DOHH2 (cell line): ENCODE measurements at regions not wholly inside any gene's neighbourhood (a gene's known extent, or its start where the extent isn't known, plus 50 kb on each side); places are given as distances from the start of the nearest gene placed in this dataset.

ENCODE experiments used
- H3F3A ChIP-seq: fragments of 200-600 bp; sonication (generic), shearing (Covaris generic); 2 replicates; pipeline ENCODE4 v1.6.0; 2016; ENCODE audit warnings: antibody characterized with exemption, mild to moderate bottlenecking; ENCODE audit not compliant: control insufficient read depth, insufficient read depth
- H3K27ac ChIP-seq: fragments of 200-600 bp; sonication (generic); 2 replicates; pipeline ENCODE4 v1.5.1; 2014; ENCODE audit warnings: low read depth, mild to moderate bottlenecking, low read length, moderate library complexity
- H3K27me3 ChIP-seq: fragments of 200-600 bp; sonication (generic); 2 replicates; pipeline ENCODE4 v1.6.1; 2014; ENCODE audit warnings: mild to moderate bottlenecking, low read length, mixed read lengths; ENCODE audit not compliant: control insufficient read depth
- H3K36me3 ChIP-seq: fragments of 200-600 bp; sonication (generic); 2 replicates; pipeline ENCODE4 v1.6.1; 2014; ENCODE audit warnings: mild to moderate bottlenecking, low read length, moderate library complexity, mixed read lengths; ENCODE audit not compliant: control insufficient read depth
- H3K4me1 ChIP-seq: fragments of 200-600 bp; sonication (generic); 2 replicates; pipeline ENCODE4 v1.6.1; 2014; ENCODE audit warnings: mild to moderate bottlenecking, low read length, mixed read lengths; ENCODE audit not compliant: control insufficient read depth
- H3K4me2 ChIP-seq: fragments of 200-600 bp; sonication (generic); 2 replicates; pipeline ENCODE4 v1.6.0; 2014; ENCODE audit warnings: mild to moderate bottlenecking, low read length, moderate library complexity
- H3K4me3 ChIP-seq: fragments of 200-600 bp; sonication (generic); 2 replicates; pipeline ENCODE4 v1.5.1; 2014; ENCODE audit warnings: mild to moderate bottlenecking, low read length, mixed read lengths
- H3K79me2 ChIP-seq: fragments of 200-600 bp; sonication (generic); 2 replicates; pipeline ENCODE4 v1.6.1; 2014; ENCODE audit warnings: mild to moderate bottlenecking, low read length, mixed read lengths; ENCODE audit not compliant: control insufficient read depth
- H3K9me2 ChIP-seq: fragments of 200-600 bp; sonication (generic); replicated peaks from 2 replicates; pipeline ENCODE4 v1.6.1; 2014; ENCODE audit warnings: mild to moderate bottlenecking, low read length, mixed read lengths; ENCODE audit not compliant: control insufficient read depth
- H3K9me3 ChIP-seq: fragments of 200-600 bp; sonication (generic); 2 replicates; pipeline ENCODE4 v1.6.1; 2014; ENCODE audit warnings: antibody characterized with exemption, low read length, mixed read lengths; ENCODE audit not compliant: control insufficient read depth, insufficient read depth
- H4K20me1 ChIP-seq: fragments of 200-600 bp; sonication (generic); 2 replicates; pipeline ENCODE4 v1.6.0; 2014; ENCODE audit warnings: low read depth, mild to moderate bottlenecking, antibody characterized with exemption, low read length, moderate library complexity; ENCODE audit not compliant: control insufficient read depth, insufficient read depth
- CTCF ChIP-seq: fragments of 200-600 bp; sonication (generic); IDR thresholded peaks from one replicate; pipeline ENCODE4 v1.5.1; 2014; ENCODE audit warnings: antibody characterized with exemption, mild to moderate bottlenecking, low read depth, low read length; ENCODE audit not compliant: poor library complexity, severe bottlenecking
- EZH2phosphoT487 ChIP-seq: fragments of 200-600 bp; sonication (generic); IDR thresholded peaks from 2 replicates; pipeline ENCODE4 v1.6.1; 2017; ENCODE audit warnings: borderline replicate concordance, mild to moderate bottlenecking, antibody characterized with exemption, low read length, moderate library complexity, mixed read lengths

- Histone ChIP-seq H3K27me3 (no peaks in the 10 kb centered on the region), H3K4me2 (no peak overlapping the region), H3K4me1 (no peaks in the 10 kb centered on the region), H3K9me2 (no peaks in the 10 kb centered on the region), H3K9me3 (no peaks in the 10 kb centered on the region; the same call in 1 of the 2 replicates), H3F3A (no peaks in the 10 kb centered on the region), H4K20me1 (no peaks in the 10 kb centered on the region), H3K79me2 (no peaks in the 10 kb centered on the region), H3K27ac (no peak overlapping the region), H3K4me3 (no peak overlapping the region), H3K36me3 (no peaks in the 10 kb centered on the region)
- no peak for TF ChIP-seq EZH2phosphoT487
- no peak for TF ChIP-seq CTCF
These were observed 677.4 kb downstream of the SLITRK1 start for GRCh38 chr13:83204886-83205285.

GRCh38 chr13:83201506-83201905 lies 680.8 kb downstream of the SLITRK1 start:
- Histone ChIP-seq H3K27ac (no peak overlapping the region), H3F3A (no peaks in the 10 kb centered on the region), H3K9me3 (no peaks in the 10 kb centered on the region), H3K9me2 (no peaks in the 10 kb centered on the region), H4K20me1 (no peaks in the 10 kb centered on the region), H3K36me3 (no peaks in the 10 kb centered on the region), H3K4me1 (no peaks in the 10 kb centered on the region), H3K79me2 (no peaks in the 10 kb centered on the region), H3K27me3 (no peaks in the 10 kb centered on the region), H3K4me3 (no peak overlapping the region), H3K4me2 (no peak overlapping the region)
- TF ChIP-seq CTCF (no peak), EZH2phosphoT487 (no peak)

- Histone ChIP-seq H3F3A (no peaks in the 10 kb centered on the region), H3K9me2 (no peaks in the 10 kb centered on the region), H3K27me3 (no peaks in the 10 kb centered on the region), H3K27ac (no peak overlapping the region), H3K9me3 (no peaks in the 10 kb centered on the region), H4K20me1 (no peaks in the 10 kb centered on the region), H3K36me3 (no peaks in the 10 kb centered on the region), H3K4me1 (no peaks in the 10 kb centered on the region), H3K4me2 (no peak overlapping the region), H3K79me2 (no peaks in the 10 kb centered on the region), H3K4me3 (no peak overlapping the region)
- no peak for TF ChIP-seq EZH2phosphoT487
- no peak for TF ChIP-seq CTCF
These were observed 685.0 kb downstream of the SLITRK1 start for GRCh38 chr13:83197316-83197715.

DNA sequence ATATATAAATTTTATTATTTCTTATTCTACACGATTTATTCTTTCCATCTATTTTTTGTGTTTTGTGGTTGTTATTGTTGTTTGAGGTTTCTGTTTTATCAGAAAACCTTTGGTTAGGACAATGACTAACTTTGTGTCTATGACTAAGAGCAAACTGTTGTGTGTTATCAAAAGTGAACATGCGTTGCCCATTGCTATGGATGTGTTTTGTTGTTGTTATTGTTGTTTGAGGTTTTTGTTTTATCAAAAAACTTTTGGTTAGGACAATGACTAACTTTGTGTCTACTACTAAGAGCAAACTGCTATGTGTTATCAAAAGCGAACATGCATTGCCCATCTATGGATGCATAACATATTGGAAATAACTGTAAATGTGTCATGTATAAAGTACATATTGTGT lies 692.3 kb downstream of the SLITRK1 start:
- no peaks in the 10 kb centered on the region for H3F3A ChIP-seq
- H3K4me2 ChIP-seq: no peak overlapping the region
- H3K27me3 ChIP-seq: no peaks in the 10 kb centered on the region
- H3K4me3 ChIP-seq: no peak overlapping the region
- no peaks in the 10 kb centered on the region for H3K79me2 ChIP-seq
- no peaks in the 10 kb centered on the region for H3K9me2 ChIP-seq
- no peaks in the 10 kb centered on the region for H3K36me3 ChIP-seq
- no peaks in the 10 kb centered on the region for H4K20me1 ChIP-seq
- H3K4me1 ChIP-seq: no peaks in the 10 kb centered on the region
- TF ChIP-seq EZH2phosphoT487 (no peak), CTCF (no peak)
- H3K27ac ChIP-seq: no peak overlapping the region
- no peaks in the 10 kb centered on the region for H3K9me3 ChIP-seq
